PC-3 (cell line): ENCODE measurements at regions not wholly inside any gene's neighbourhood (a gene's known extent, or its start where the extent isn't known, plus 50 kb on each side); places are given as distances from the start of the nearest gene placed in this dataset.
"Not testable (repeated sequence)": the region's sequence is repeated elsewhere in the genome, so short reads cannot be mapped to it uniquely, and the experiment has no call there.

Experiments used
- ATAC-seq: fragments of 200-7000 bp; cut with Tn5 transposase; 2 replicates; pipeline ENCODE4 v1.9.1; 2020; ENCODE audit warnings: mild to moderate bottlenecking, moderate library complexity
- BruUV-seq: library from RNA; stranded (reverse); fragments of 400-500 nt; replicated peaks from 2 replicates; lab custom pipeline; 2021; lab: Mats Ljungman, UMichigan
- CTCF ChIA-PET: fragments of 300-600 bp; sonication (Branson Sonifier 250); formaldehyde crosslinking; loops from one replicate; lab custom pipeline; 2022; ENCODE audit warnings: antibody characterized with exemption; lab: Charles Lee
- POLR2A ChIA-PET: fragments of 300-600 bp; sonication (Branson Sonifier 250); formaldehyde crosslinking; loops from one replicate; lab custom pipeline; 2022; ENCODE audit warnings: antibody characterized with exemption; ENCODE audit not compliant: unreplicated experiment; lab: Charles Lee
- DNase-seq: peaks from one replicate; pipeline ENCODE4 v3.0.0-alpha.2; 2015
- H2AFZ ChIP-seq: fragments of 300-600 bp; sonication (generic); 2 replicates; pipeline ENCODE4 v1.6.0; 2016; ENCODE audit warnings: antibody characterized with exemption, low read length
- H3F3A ChIP-seq: fragments of 300-600 bp; sonication (generic); one replicate; pipeline ENCODE4 v1.6.0; 2017; ENCODE audit warnings: antibody characterized with exemption, low read length, control low read depth, mild to moderate bottlenecking; ENCODE audit not compliant: unreplicated experiment
- H3K27ac ChIP-seq: fragments of 300-600 bp; sonication (generic); 2 replicates; pipeline ENCODE4 v1.5.1; 2016; ENCODE audit warnings: mild to moderate bottlenecking, low read length
- H3K27me3 ChIP-seq: fragments of 300-600 bp; sonication (generic); 2 replicates; pipeline ENCODE4 v1.6.1; 2016; ENCODE audit warnings: low read length, mixed read lengths
- H3K36me3 ChIP-seq: fragments of 300-600 bp; sonication (generic); 2 replicates; pipeline ENCODE4 v1.6.1; 2016; ENCODE audit warnings: low read depth, mixed run types, low read length, mixed read lengths
- H3K4me1 ChIP-seq: fragments of 300-600 bp; sonication (generic); 2 replicates; pipeline ENCODE4 v1.5.1; 2016; ENCODE audit warnings: low read length; ENCODE audit not compliant: insufficient read depth
- H3K4me2 ChIP-seq: fragments of 300-600 bp; sonication (generic); 2 replicates; pipeline ENCODE4 v1.6.0; 2016; ENCODE audit warnings: low read length
- H3K4me3 ChIP-seq: fragments of 300-600 bp; sonication (generic); 2 replicates; pipeline ENCODE4 v1.5.1; 2016; ENCODE audit warnings: mild to moderate bottlenecking, low read length, mixed read lengths
- H3K79me2 ChIP-seq: fragments of 300-600 bp; sonication (generic); 2 replicates; pipeline ENCODE4 v1.6.1; 2017; ENCODE audit warnings: low read length, mixed read lengths
- H3K9ac ChIP-seq: fragments of 300-600 bp; sonication (generic); 2 replicates; pipeline ENCODE4 v1.6.0; 2016; ENCODE audit warnings: mild to moderate bottlenecking, low read length
- H3K9me2 ChIP-seq: fragments of 300-600 bp; sonication (generic); replicated peaks from 2 replicates; pipeline ENCODE4 v1.6.1; 2016; ENCODE audit warnings: mixed run types, low read length, mixed read lengths
- H3K9me3 ChIP-seq: fragments of 300-600 bp; sonication (generic); 2 replicates; pipeline ENCODE4 v1.6.1; 2016; ENCODE audit warnings: low read length, mixed read lengths
- H4K20me1 ChIP-seq: fragments of 300-600 bp; sonication (generic); 2 replicates; pipeline ENCODE4 v1.6.1; 2016; ENCODE audit warnings: low read length, mixed read lengths
- CTCF ChIP-seq: fragments of 300-600 bp; sonication (generic); conservative IDR thresholded peaks from 2 replicates; pipeline ENCODE4 v1.5.1; 2017; ENCODE audit warnings: antibody characterized with exemption, low read depth, mild to moderate bottlenecking, low read length
- EZH2 ChIP-seq: fragments of 300-600 bp; sonication (generic); IDR thresholded peaks from one replicate; pipeline ENCODE4 v1.6.1; 2017; ENCODE audit warnings: antibody characterized with exemption, mild to moderate bottlenecking, low read length; ENCODE audit not compliant: unreplicated experiment
- EZH2phosphoT487 ChIP-seq: fragments of 300-600 bp; sonication (generic); IDR thresholded peaks from 2 replicates; pipeline ENCODE4 v1.6.1; 2018; ENCODE audit warnings: mild to moderate bottlenecking, antibody characterized with exemption, low read length, borderline replicate concordance
- intact Hi-C: fragments of 100-400 bp; cut with micrococcal nuclease; formaldehyde crosslinking; loops from 2 replicates; pipeline ENCODE4 v1.9.0; 2023

GRCh38 chr2:166643980-166644379 is 149.9 kb upstream of the SCN7A start:
- POLR2A ChIA-PET: no interaction called here
- no peak overlapping the region for H3K27ac ChIP-seq
- H2AFZ ChIP-seq: no peak overlapping the region
- no peaks in the 10 kb centered on the region for H3K79me2 ChIP-seq
- ATAC-seq (no peak), DNase-seq (no peak)
- no TSS peak for BruUV-seq
- H3K4me1 ChIP-seq: no peaks in the 10 kb centered on the region
- TF ChIP-seq EZH2: no peak
- no peak for TF ChIP-seq EZH2phosphoT487
- TF ChIP-seq CTCF: no peak
- H3K4me2 ChIP-seq: no peak overlapping the region
- intact Hi-C loops: no loop called here
- H3K4me3 ChIP-seq: no peak overlapping the region
- H3K27me3 ChIP-seq: no peaks in the 10 kb centered on the region
- H3K9ac ChIP-seq: no peak overlapping the region
- H4K20me1 ChIP-seq: no peaks in the 10 kb centered on the region
- no peaks in the 10 kb centered on the region for H3K9me2 ChIP-seq
- H3K36me3 ChIP-seq: no peaks in the 10 kb centered on the region
- H3F3A ChIP-seq: no peaks in the 10 kb centered on the region
- CTCF ChIA-PET: no interaction called here
- no peaks in the 10 kb centered on the region for H3K9me3 ChIP-seq

GRCh38 chr2:166641516-166641915 is 147.5 kb upstream of the SCN7A start:
- not testable (repeated sequence) for H3K4me2 ChIP-seq

GRCh38 chr2:166637051-166637450 is 143.0 kb upstream of the SCN7A start:
- CTCF ChIA-PET: no interaction called here
- Histone ChIP-seq H4K20me1 (no peaks in the 10 kb centered on the region), H3K27me3 (no peaks in the 10 kb centered on the region), H3K27ac (no peak overlapping the region), H3K9me2 (no peaks in the 10 kb centered on the region), H3K36me3 (no peaks in the 10 kb centered on the region), H3K4me3 (no peak overlapping the region), H3F3A (no peaks in the 10 kb centered on the region), H3K4me2 (no peak overlapping the region), H3K9me3 (no peaks in the 10 kb centered on the region), H2AFZ (no peak overlapping the region), H3K79me2 (no peaks in the 10 kb centered on the region), H3K9ac (no peak overlapping the region), H3K4me1 (no peaks in the 10 kb centered on the region)
- ATAC-seq: no peak
- DNase-seq: no peak
- intact Hi-C loops: no loop called here
- POLR2A ChIA-PET: no interaction called here
- TF ChIP-seq EZH2: no peak
- no peak for TF ChIP-seq CTCF
- no peak for TF ChIP-seq EZH2phosphoT487
- BruUV-seq: no TSS peak

More at GRCh38 chr2:166641516-166641915, 147.5 kb upstream of the SCN7A start:
- H3K27me3 ChIP-seq, H3K4me3 ChIP-seq, H4K20me1 ChIP-seq, H3K9me2 ChIP-seq, H3K79me2 ChIP-seq, DNase-seq, H2AFZ ChIP-seq, BruUV-seq, CTCF ChIA-PET, POLR2A ChIA-PET, H3F3A ChIP-seq, H3K36me3 ChIP-seq, H3K27ac ChIP-seq, H3K9ac ChIP-seq, intact Hi-C loops, H3K4me1 ChIP-seq, H3K9me3 ChIP-seq, ATAC-seq: not testable (repeated sequence)
